ENCODE measurements at regions not wholly inside any gene's neighbourhood (a gene's known extent, or its start where the extent isn't known, plus 50 kb on each side); places are given as distances from the start of the nearest gene placed in this dataset.

GRCh38 chr6:48024956-48025355, 86.0 kb downstream of the PTCHD4 start:
- Histone ChIP-seq H3K4me1 (ENCODE audit: low read length) (peaks cover 7% of the 10 kb centered on the region), H4K20me1 (ENCODE audit: insufficient read depth, low read length) (no peaks in the 10 kb centered on the region), H3K9me3 (ENCODE audit: insufficient read depth, low read length) (no peaks in the 10 kb centered on the region), H3K4me3 (ENCODE audit: low read length) (no peak overlapping the region), H2AFZ (ENCODE audit: low read depth, low read length) (no peak overlapping the region), H3K27me3 (ENCODE audit: low read depth, low read length) (no peaks in the 10 kb centered on the region), H3K4me2 (ENCODE audit: low read length) (no peak overlapping the region), H3K79me2 (ENCODE audit: low read length) (no peaks in the 10 kb centered on the region), H3K36me3 (replicated peaks; ENCODE audit: low read depth, low read length) (no peaks in the 10 kb centered on the region), H3K27ac (ENCODE audit: low read length) (no peak overlapping the region), H3K9ac (ENCODE audit: low read length) (no peak overlapping the region)
- TF ChIP-seq CTCF (IDR thresholded peaks at IDR 0.05; ENCODE audit: low read depth, low read length) (no peak), EZH2phosphoT487 (IDR thresholded peaks at IDR 0.05; ENCODE audit: low read depth) (no peak)

GRCh38 chr6:48021904-48022303, 89.1 kb downstream of the PTCHD4 start:
- H3K36me3 ChIP-seq (replicated peaks; ENCODE audit: low read depth, low read length): no peaks in the 10 kb centered on the region
- no peak overlapping the region for H3K9ac ChIP-seq (ENCODE audit: low read length)
- H3K27me3 ChIP-seq (ENCODE audit: low read depth, low read length): no peaks in the 10 kb centered on the region
- no peak overlapping the region for H3K4me2 ChIP-seq (ENCODE audit: low read length)
- H3K9me3 ChIP-seq (ENCODE audit: insufficient read depth, low read length): no peaks in the 10 kb centered on the region
- H3K4me3 ChIP-seq (ENCODE audit: low read length): no peak overlapping the region
- TF ChIP-seq CTCF (IDR thresholded peaks at IDR 0.05; ENCODE audit: low read depth, low read length) (no peak), EZH2phosphoT487 (IDR thresholded peaks at IDR 0.05; ENCODE audit: low read depth) (no peak)
- H4K20me1 ChIP-seq (ENCODE audit: insufficient read depth, low read length): no peaks in the 10 kb centered on the region
- no peak overlapping the region for H2AFZ ChIP-seq (ENCODE audit: low read depth, low read length)
- no peak overlapping the region for H3K27ac ChIP-seq (ENCODE audit: low read length)
- no peaks in the 10 kb centered on the region for H3K4me1 ChIP-seq (ENCODE audit: low read length)
- no peaks in the 10 kb centered on the region for H3K79me2 ChIP-seq (ENCODE audit: low read length)

GRCh38 chr6:48016020-48016755, 94.8 kb downstream of the PTCHD4 start:
- no peak overlapping the region for H3K27ac ChIP-seq (ENCODE audit: low read length)
- H3K79me2 ChIP-seq (ENCODE audit: low read length): no peaks in the 10 kb centered on the region
- H3K9ac ChIP-seq (ENCODE audit: low read length): no peak overlapping the region
- no peaks in the 10 kb centered on the region for H3K4me1 ChIP-seq (ENCODE audit: low read length)
- H3K36me3 ChIP-seq (replicated peaks; ENCODE audit: low read depth, low read length): no peaks in the 10 kb centered on the region
- no peaks in the 10 kb centered on the region for H3K9me3 ChIP-seq (ENCODE audit: insufficient read depth, low read length)
- H3K27me3 ChIP-seq (ENCODE audit: low read depth, low read length): no peaks in the 10 kb centered on the region
- no peaks in the 10 kb centered on the region for H4K20me1 ChIP-seq (ENCODE audit: insufficient read depth, low read length)
- TF ChIP-seq CTCF (IDR thresholded peaks at IDR 0.05; ENCODE audit: low read depth, low read length) (no peak), EZH2phosphoT487 (IDR thresholded peaks at IDR 0.05; ENCODE audit: low read depth) (no peak)
- no peak overlapping the region for H3K4me2 ChIP-seq (ENCODE audit: low read length)
- no peak overlapping the region for H2AFZ ChIP-seq (ENCODE audit: low read depth, low read length)
- no peak overlapping the region for H3K4me3 ChIP-seq (ENCODE audit: low read length)

GRCh38 chr6:47992809-47993208, 118.2 kb downstream of the PTCHD4 start:
- H3K27ac ChIP-seq (ENCODE audit: low read length): no peak overlapping the region
- no peak overlapping the region for H3K4me2 ChIP-seq (ENCODE audit: low read length)

More at GRCh38 chr6:47992809-47993208, 118.2 kb downstream of the PTCHD4 start:
- H3K36me3 ChIP-seq (replicated peaks; ENCODE audit: low read depth, low read length): no peaks in the 10 kb centered on the region
- H3K27me3 ChIP-seq (ENCODE audit: low read depth, low read length): no peaks in the 10 kb centered on the region
- no peaks in the 10 kb centered on the region for H3K9me3 ChIP-seq (ENCODE audit: insufficient read depth, low read length)
- no peaks in the 10 kb centered on the region for H3K79me2 ChIP-seq (ENCODE audit: low read length)
- H4K20me1 ChIP-seq (ENCODE audit: insufficient read depth, low read length): no peaks in the 10 kb centered on the region
- TF ChIP-seq CTCF (IDR thresholded peaks at IDR 0.05; ENCODE audit: low read depth, low read length) (no peak), EZH2phosphoT487 (IDR thresholded peaks at IDR 0.05; ENCODE audit: low read depth) (no peak)
- no peak overlapping the region for H3K4me3 ChIP-seq (ENCODE audit: low read length)
- H3K9ac ChIP-seq (ENCODE audit: low read length): no peak overlapping the region
- H2AFZ ChIP-seq (ENCODE audit: low read depth, low read length): no peak overlapping the region
- H3K4me1 ChIP-seq (ENCODE audit: low read length): no peaks in the 10 kb centered on the region

All from OCI-LY3 (cell line).